GM12892 (cell line): ENCODE measurements at regions not wholly inside any gene's neighbourhood (a gene's known extent, or its start where the extent isn't known, plus 50 kb on each side); places are given as distances from the start of the nearest gene placed in this dataset.

ENCODE experiments used
- POLR2A ChIP-seq: IDR thresholded peaks from 2 replicates; pipeline ENCODE4 v1.6.1; 2011; ENCODE audit warnings: low read depth, low read length, control low read depth
- POLR2AphosphoS5 ChIP-seq: IDR thresholded peaks from 2 replicates; pipeline ENCODE4 v1.6.1; 2011; ENCODE audit warnings: low read depth, low read length, control low read depth
- TAF1 ChIP-seq: IDR thresholded peaks from 2 replicates; pipeline ENCODE4 v1.6.1; 2011; ENCODE audit warnings: low read depth, mild to moderate bottlenecking, control low read depth, low read length, borderline replicate concordance

DNA sequence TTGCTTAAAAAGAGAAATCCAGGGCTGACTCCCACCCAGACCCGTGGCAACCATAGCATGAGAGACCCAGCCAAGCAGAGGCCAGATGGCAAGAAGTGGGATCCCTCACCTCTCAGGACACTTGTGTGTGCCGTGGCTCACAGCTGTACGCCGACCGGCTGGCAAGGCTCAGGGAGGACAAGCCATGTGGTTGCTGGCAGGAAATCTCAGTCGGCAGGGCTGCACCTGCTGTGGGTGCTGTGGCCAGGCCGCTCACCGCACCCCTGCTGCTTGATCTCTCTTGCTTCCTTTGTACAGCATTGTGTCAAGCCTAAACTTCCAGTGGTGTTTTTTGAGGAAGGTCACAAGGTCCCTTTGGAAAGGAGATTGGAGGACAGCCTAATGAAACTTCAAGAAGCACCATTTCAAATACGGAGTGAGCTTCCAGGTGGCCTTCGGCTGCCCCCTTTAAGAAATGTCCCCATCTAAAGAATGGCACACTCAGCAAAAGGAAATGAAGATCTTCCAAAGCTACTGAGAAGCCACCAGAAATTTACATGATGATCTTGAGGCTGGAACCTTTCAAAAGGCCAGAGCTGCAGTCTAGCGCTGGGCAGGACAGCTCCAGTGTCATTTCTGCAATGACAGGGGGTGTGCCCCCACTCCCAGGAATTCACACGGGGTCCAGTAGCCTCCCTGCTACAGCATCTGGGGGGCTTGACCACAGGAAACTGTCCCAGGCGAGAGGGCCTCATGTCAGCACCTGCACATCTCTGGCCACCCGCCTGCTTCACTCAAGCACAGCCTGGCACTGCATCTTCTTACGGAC is 409.0 kb upstream of the MGMT start:
- TF ChIP-seq POLR2A (no peak), TAF1 (no peak), POLR2AphosphoS5 (no peak)
